ENCODE measurements at regions not wholly inside any gene's neighbourhood (a gene's known extent, or its start where the extent isn't known, plus 50 kb on each side); places are given as distances from the start of the nearest gene placed in this dataset.
A peak's percentile ranks its signal among the peaks of the same experiment; 100 is the strongest.

GRCh38 chr20:58112017-58112781 lies 116.3 kb downstream of the ANKRD60 start:
- DNase-seq (ENCODE audit: extremely low read depth in 1 of 2, low read depth in 1 of 2) = no peak

DNA sequence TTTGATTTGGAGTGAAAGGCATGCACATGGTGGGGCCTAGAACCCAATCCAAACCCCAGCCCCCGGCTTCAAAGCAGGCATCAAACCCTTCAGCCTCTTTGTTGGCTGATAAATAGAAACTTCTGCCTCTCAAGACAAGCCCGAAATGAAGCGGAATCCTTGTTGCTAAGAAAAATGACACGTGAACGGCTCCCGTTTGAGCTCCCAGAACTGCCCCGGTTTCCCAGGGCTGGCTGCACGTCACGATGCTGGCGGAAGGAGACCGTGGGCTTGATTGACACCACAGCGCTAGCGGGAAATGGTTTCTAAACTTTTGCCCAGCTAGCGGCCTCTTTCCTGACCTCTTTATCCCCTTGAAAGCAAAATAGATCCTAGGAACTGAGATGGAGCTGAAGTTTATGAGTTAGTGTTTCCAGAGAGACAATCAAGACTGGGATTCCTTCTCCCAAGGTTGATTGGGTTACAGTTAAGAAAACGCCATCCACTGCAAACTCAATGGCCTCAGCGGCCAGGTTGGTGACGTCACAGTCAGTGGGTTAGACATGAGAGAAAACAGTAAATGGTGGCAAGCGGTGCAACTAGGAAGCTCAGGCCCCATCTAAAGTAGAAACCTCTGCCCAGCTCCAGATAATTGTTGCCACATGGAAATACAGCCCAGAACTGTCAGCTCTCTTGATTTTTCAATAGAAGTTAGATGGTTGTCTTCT lies 117.0 kb downstream of the ANKRD60 start:
- DNase-seq (ENCODE audit: extremely low read depth in 1 of 2, low read depth in 1 of 2) = no peak

GRCh38 chr20:58109918-58110635 lies 118.4 kb downstream of the ANKRD60 start:
- DNase-seq (ENCODE audit: extremely low read depth in 1 of 2, low read depth in 1 of 2) = no peak

GRCh38 chr20:58109126-58109880 lies 119.2 kb downstream of the ANKRD60 start:
- DNase-seq (ENCODE audit: extremely low read depth in 1 of 2, low read depth in 1 of 2) = no peak

- DNase-seq (ENCODE audit: extremely low read depth in 1 of 2, low read depth in 1 of 2) = no peak
Observed at GRCh38 chr20:58107533-58107932, 120.9 kb downstream of the ANKRD60 start.

DNA sequence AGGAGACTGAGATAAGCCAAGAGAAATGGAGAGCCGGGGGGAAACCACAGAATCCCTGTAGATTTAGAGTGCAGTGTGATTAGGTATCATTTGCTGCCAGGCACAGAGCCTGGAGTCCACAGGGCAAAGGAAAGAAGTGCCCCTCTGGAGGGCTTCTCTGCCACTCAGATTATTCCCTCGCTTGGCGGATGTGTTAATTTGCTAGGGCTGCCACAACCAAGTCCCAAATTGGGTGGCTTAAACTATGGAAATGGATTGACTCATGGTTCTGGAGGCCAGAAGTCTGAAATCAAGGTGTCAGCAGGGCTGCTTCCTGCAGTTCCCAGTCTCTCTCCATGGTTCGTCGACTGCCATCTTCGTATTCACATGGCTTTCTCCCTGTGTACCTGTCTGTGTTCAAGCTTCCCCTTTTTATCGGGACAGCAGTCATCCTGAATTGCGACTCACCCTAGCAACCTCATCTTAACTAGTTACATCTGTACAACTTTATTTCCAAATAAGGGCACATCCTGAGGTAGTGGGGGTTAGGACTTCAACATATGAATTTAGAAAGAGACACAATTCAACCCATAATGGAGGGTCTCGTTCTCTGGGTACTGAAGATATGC lies 122.2 kb downstream of the ANKRD60 start:
- DNase-seq (ENCODE audit: extremely low read depth in 1 of 2, low read depth in 1 of 2) = no peak

- DNase-seq (ENCODE audit: extremely low read depth in 1 of 2, low read depth in 1 of 2) = no peak
Observed at GRCh38 chr20:58103961-58104360, 124.5 kb downstream of the ANKRD60 start.

GRCh38 chr20:58103517-58103904 lies 124.9 kb downstream of the ANKRD60 start:
- DNase-seq (ENCODE audit: extremely low read depth in 1 of 2, low read depth in 1 of 2) = no peak

DNA sequence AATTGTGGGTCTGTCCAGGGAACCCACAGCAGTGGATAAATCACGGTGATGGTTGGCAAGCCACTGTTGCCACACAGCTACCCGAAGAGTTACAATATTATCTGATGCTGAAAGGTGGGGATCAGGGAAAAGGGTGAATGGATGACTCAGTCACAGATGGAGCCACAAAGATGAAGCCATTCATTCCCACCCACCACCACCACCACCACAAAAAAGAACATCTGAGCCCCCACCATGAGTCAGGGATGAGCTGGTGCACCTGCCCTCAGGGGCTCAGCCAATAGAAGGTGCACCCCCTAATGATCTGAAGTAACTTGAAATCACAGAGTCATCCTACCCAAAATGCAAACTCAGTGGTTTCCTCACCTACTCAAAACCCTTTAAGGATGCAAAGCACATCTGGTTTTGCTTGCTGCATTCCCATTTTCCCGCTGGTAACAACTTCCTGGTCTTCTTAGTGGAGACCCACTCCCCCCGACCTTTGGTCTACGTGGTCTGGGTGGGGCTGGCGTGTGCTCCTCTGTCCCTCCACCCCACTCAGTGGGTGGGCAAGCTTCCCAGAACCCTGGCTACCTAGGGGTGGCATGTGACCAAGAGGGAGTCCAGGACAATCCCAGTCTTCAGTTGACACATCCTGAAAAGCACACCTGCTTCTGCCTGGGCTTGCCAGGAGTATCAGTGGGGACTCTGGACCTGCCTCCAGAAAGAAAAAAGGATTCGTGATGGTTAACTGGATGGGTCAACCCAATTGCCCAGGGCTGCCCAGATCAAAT lies 125.5 kb downstream of the ANKRD60 start:
- DNase-seq (ENCODE audit: extremely low read depth in 1 of 2, low read depth in 1 of 2) = peak; percentile 34 to 63

GRCh38 chr20:58102261-58102660 lies 126.2 kb downstream of the ANKRD60 start:
- DNase-seq (ENCODE audit: extremely low read depth in 1 of 2, low read depth in 1 of 2) = no peak

GRCh38 chr20:58100731-58101356 lies 127.6 kb downstream of the ANKRD60 start:
- DNase-seq (ENCODE audit: extremely low read depth in 1 of 2, low read depth in 1 of 2) = no peak

DNA sequence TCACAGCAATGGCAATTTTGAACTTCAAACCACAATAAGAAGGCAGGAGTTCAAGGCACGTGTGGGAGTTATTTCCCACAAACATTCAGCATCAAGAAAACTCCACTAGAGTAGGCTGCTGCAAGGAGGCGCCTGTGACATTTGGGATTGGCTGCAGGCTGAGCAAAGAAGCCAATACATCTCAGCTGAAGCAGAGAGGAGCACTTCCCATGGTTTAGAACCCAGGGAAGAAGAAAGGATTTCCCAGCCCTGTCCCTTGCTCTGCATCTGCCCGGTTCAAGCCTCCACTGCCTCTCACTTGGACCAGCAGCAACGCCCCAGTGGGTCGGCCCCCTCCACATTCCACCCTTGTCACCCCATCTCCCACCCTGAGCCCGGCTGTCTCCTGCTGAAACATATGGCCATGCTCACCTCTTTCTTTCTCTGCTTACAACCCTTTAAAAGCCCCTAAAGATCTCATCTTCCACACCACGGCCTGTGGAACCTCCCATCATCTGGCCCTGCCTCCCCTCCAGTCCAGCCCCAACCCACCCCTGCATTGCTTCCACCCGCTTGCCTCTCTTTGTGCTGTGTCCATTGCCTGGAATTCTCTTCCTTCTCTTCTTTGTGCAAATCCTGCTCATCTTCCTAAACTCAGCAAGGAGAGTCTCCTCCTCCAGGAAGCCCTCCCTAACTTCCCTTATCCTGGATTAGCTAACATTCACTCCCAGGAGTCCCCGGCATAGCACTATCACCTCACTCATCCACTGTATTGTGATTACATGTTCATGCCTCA lies 128.3 kb downstream of the ANKRD60 start:
- DNase-seq (ENCODE audit: extremely low read depth in 1 of 2, low read depth in 1 of 2) = no peak

DNA sequence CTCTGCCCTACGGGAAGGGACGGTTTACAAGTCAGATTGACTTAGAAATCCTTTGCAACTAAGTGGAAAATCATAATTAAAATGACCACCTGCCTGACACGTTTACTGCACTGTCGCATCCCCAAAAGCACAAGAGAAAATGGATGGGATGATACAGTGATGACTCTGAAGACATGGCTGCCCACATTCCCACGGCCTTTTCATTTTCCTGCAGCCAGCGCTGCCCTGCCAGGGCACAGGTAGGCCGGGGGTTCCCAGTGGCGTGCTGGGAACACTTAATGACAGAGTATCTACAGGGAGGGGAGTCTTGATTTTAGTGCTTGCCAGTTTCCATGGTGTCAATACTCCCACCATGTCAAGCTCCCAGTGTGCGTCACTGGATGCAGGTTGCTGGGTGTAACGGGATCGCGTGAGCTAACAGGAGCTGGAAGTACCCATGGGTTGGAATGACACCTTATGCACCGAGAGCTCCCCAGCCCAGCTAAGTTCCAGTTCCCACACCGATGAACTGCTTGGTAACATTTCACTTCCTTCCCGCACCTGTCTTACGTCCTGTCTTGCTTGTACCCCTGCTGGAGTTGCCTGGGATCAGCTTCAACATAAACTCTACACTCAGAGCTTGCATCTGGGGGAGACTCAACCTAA lies 129.0 kb downstream of the ANKRD60 start:
- DNase-seq (ENCODE audit: extremely low read depth in 1 of 2, low read depth in 1 of 2) = no peak

GRCh38 chr20:58098571-58098970 lies 129.9 kb downstream of the ANKRD60 start:
- DNase-seq (ENCODE audit: extremely low read depth in 1 of 2, low read depth in 1 of 2) = no peak

DNA sequence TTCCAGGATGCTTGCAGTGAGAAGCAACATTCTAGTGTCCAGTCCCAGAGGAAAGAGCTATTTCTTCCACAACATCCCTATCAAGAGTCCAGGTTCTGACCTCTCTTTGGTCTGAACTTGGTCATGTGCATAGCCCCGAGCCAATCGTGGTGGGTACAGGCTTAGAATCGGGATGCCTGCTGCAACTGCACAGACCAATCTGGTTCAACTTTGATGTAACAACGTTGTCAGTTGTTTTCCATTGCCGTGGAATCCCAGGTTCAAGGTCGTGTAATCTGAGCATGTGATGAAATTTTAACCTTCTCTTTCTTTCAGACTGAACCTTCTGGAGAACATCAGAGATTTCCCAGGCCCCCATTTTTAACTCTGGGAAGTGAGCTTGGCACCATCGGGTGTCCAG lies 130.5 kb downstream of the ANKRD60 start:
- DNase-seq (ENCODE audit: extremely low read depth in 1 of 2, low read depth in 1 of 2) = no peak

GRCh38 chr20:58097429-58097828 lies 131.0 kb downstream of the ANKRD60 start:
- no peak for DNase-seq (ENCODE audit: extremely low read depth in 1 of 2, low read depth in 1 of 2)

GRCh38 chr20:58096880-58097423 lies 131.5 kb downstream of the ANKRD60 start:
- no peak for DNase-seq (ENCODE audit: extremely low read depth in 1 of 2, low read depth in 1 of 2)

- DNase-seq (ENCODE audit: extremely low read depth in 1 of 2, low read depth in 1 of 2) = no peak
Observed at GRCh38 chr20:58094698-58095097, 133.8 kb downstream of the ANKRD60 start.

Data from stimulated activated CD8-positive, alpha-beta memory T cell treated with anti-CD3 and anti-CD28 coated beads, Interleukin-7, amount 100 ng/mL, for 48 hours (primary cell).